T-cell (primary cell): ENCODE measurements at regions not wholly inside any gene's neighbourhood (a gene's known extent, or its start where the extent isn't known, plus 50 kb on each side); places are given as distances from the start of the nearest gene placed in this dataset.

ENCODE experiments used
- ATAC-seq, 4 experiments: fragments of 200-7000 bp in 3 of 4; fragments of 150-1000 bp in 1 of 4; cut with Tn5 transposase; replicated peaks in 1 of 4; 1 replicate in 3 of 4; 2 replicates in 1 of 4; pipeline ENCODE4 v1.10.0; 2021; ENCODE audit warnings: moderate library complexity in 3 of 4, mild to moderate bottlenecking in 2 of 4, moderate number of reproducible peaks in 1 of 4
- CTCF ChIA-PET, 2 donors: fragments of 300-600 bp; sonication (Branson Sonifier 250); formaldehyde crosslinking; loops; one replicate each; lab custom pipeline; 2022; ENCODE audit warnings: antibody characterized with exemption in 2 of 2; lab: Charles Lee
- POLR2A ChIA-PET, 2 donors: fragments of 300-600 bp; sonication (Branson Sonifier 250); formaldehyde crosslinking; loops; one replicate each; lab custom pipeline; 2022; ENCODE audit warnings: antibody characterized with exemption in 2 of 2; lab: Charles Lee
- DNase-seq, 35 experiments: peaks; one replicate each; pipeline versions ENCODE4 v3.0.0 to v3.0.0-alpha.2; 2013 to 2023
- H3K27ac ChIP-seq: one replicate; pipeline ENCODE4 v1.5.1; 2013; ENCODE audit warnings: low read length
- H3K27me3 ChIP-seq, 2 experiments: replicated peaks in 1 of 2; 1 replicate in 1 of 2; 2 replicates in 1 of 2; pipeline versions ENCODE4 v1.6.1 to v1.7.0; 2013; ENCODE audit warnings: low read length in 1 of 2, mixed read lengths in 1 of 2; ENCODE audit not compliant: control insufficient read depth in 2 of 2, insufficient read depth in 2 of 2; ENCODE audit errors: extremely low read depth in 1 of 2
- H3K36me3 ChIP-seq, 2 donors: 1 replicate in 1 of 2; 2 replicates in 1 of 2; pipeline versions ENCODE4 v1.6.1 to v1.7.0; 2013; ENCODE audit warnings: low read length in 1 of 2; ENCODE audit not compliant: control insufficient read depth in 2 of 2, insufficient read depth in 1 of 2; ENCODE audit errors: extremely low read depth in 1 of 2
- H3K4me1 ChIP-seq, 2 experiments: 1 replicate in 1 of 2; 2 replicates in 1 of 2; pipeline versions ENCODE4 v1.6.1 to v1.7.0; 2013; ENCODE audit warnings: low read length in 2 of 2, mixed read lengths in 1 of 2; ENCODE audit not compliant: insufficient read depth in 2 of 2, control insufficient read depth in 1 of 2; ENCODE audit errors: extremely low read depth in 1 of 2
- H3K4me3 ChIP-seq, 2 donors: 1 replicate in 1 of 2; 2 replicates in 1 of 2; pipeline versions ENCODE4 v1.5.1 to v1.7.0; 2013; ENCODE audit warnings: mild to moderate bottlenecking in 2 of 2, low read length in 1 of 2, moderate library complexity in 1 of 2; ENCODE audit not compliant: control insufficient read depth in 1 of 2; ENCODE audit errors: extremely low read depth in 1 of 2
- H3K9me3 ChIP-seq: 2 replicates; pipeline ENCODE4 v1.7.0; 2013
- H3K27ac Mint-ChIP-seq, 2 donors: one replicate each; pipeline ENCODE4 v1.8.0; 2020 to 2021; ENCODE audit warnings: mild to moderate bottlenecking in 2 of 2, mixed read lengths in 2 of 2
- H3K27me3 Mint-ChIP-seq, 2 donors: one replicate each; pipeline ENCODE4 v1.8.0; 2021 to 2022; ENCODE audit warnings: mixed read lengths in 2 of 2
- H3K36me3 Mint-ChIP-seq: one replicate; pipeline ENCODE4 v1.8.0; 2021; ENCODE audit warnings: mixed read lengths
- H3K4me1 Mint-ChIP-seq, 3 donors: one replicate each; pipeline ENCODE4 v1.8.0; 2020 to 2022; ENCODE audit warnings: mixed read lengths in 3 of 3, mild to moderate bottlenecking in 1 of 3
- H3K4me3 Mint-ChIP-seq, 3 donors: one replicate each; pipeline ENCODE4 v1.8.0; 2020 to 2022; ENCODE audit warnings: mild to moderate bottlenecking in 3 of 3, mixed read lengths in 3 of 3, moderate library complexity in 3 of 3
- H3K9me3 Mint-ChIP-seq, 3 donors: one replicate each; pipeline ENCODE4 v1.8.0; 2020 to 2022; ENCODE audit warnings: mixed read lengths in 3 of 3
- WGBS: methylation state at CpG from one replicate; pipeline ENCODE4 v1.1.5; 2013; ENCODE audit warnings: missing lambda C conversion rate; ENCODE audit not compliant: insufficient coverage; 5-methylcytosine and 5-hydroxymethylcytosine counted together

DNA sequence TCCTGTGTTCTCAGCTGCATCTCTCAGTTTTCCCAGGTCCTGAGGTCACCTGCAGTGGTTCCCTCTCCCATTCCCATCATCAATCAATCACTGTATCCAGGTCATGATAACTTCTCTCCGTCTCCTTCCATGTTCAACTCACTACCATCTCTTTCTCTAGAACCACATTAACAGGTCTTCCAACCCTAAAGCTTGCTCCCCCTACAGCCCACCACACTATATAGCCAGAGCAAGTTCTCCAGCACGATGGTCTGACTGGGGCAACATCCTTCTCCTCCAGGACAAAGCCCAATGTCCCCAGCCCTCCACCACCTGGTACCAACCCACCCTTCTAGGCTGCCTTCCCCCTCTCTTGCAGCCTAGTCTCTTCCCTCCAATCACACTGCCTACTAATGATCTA lies 241.6 kb downstream of the CDK5RAP2 start:
- Histone ChIP-seq H3K27me3 (peaks cover 0 to 8% of the 10 kb centered on the region in 2 experiments), H3K4me3 (no peak overlapping the region), H3K4me1 (no peaks in the 10 kb centered on the region), H3K27ac (no peak overlapping the region), H3K9me3 (no peaks in the 10 kb centered on the region), H3K36me3 (no peaks in the 10 kb centered on the region)
- CTCF ChIA-PET = no interaction called here
- Mint-ChIP-seq H3K36me3 (no peaks in the 10 kb centered on the region), H3K4me3 (no peak overlapping the region), H3K27me3 (peaks cover 0 to 6% of the 10 kb centered on the region in 2 donors), H3K9me3 (no peaks in the 10 kb centered on the region), H3K4me1 (no peaks in the 10 kb centered on the region), H3K27ac (no peak overlapping the region)
- ATAC-seq (no peak), DNase-seq (no peak)
- WGBS = 60% methylated on average over 2 of the region's 2 CpGs
- POLR2A ChIA-PET = no interaction called here

GRCh38 chr9:120337131-120337530 lies 242.8 kb downstream of the CDK5RAP2 start:
- no peak overlapping the region for H3K4me3 ChIP-seq
- H3K4me3 Mint-ChIP-seq = no peak overlapping the region
- no peaks in the 10 kb centered on the region for H3K36me3 ChIP-seq
- WGBS = 71% methylated on average over 4 of the region's 4 CpGs
- H3K9me3 Mint-ChIP-seq = no peaks in the 10 kb centered on the region
- H3K9me3 ChIP-seq = no peaks in the 10 kb centered on the region
- H3K4me1 ChIP-seq = no peaks in the 10 kb centered on the region
- peaks cover 0 to 6% of the 10 kb centered on the region in 2 donors for H3K27me3 Mint-ChIP-seq
- POLR2A ChIA-PET = no interaction called here
- DNase-seq (no peak), ATAC-seq (no peak)
- no peaks in the 10 kb centered on the region for H3K4me1 Mint-ChIP-seq
- peaks cover 0 to 8% of the 10 kb centered on the region in 2 experiments for H3K27me3 ChIP-seq
- H3K27ac Mint-ChIP-seq = peak overlapping the region in 1 of 2 donors; percentile 12
- CTCF ChIA-PET = no interaction called here
- H3K36me3 Mint-ChIP-seq = no peaks in the 10 kb centered on the region
- no peak overlapping the region for H3K27ac ChIP-seq

- ChIA-PET CTCF (no interaction called here), POLR2A (no interaction called here)
- Histone ChIP-seq H3K36me3 (no peaks in the 10 kb centered on the region), H3K9me3 (no peaks in the 10 kb centered on the region), H3K4me1 (no peaks in the 10 kb centered on the region), H3K27me3 (peaks cover 0 to 12% of the 10 kb centered on the region in 2 experiments), H3K4me3 (no peak overlapping the region), H3K27ac (no peak overlapping the region)
- H3K4me3 Mint-ChIP-seq = no peak overlapping the region
- H3K27me3 Mint-ChIP-seq = peaks cover 0 to 6% of the 10 kb centered on the region in 2 donors
- H3K27ac Mint-ChIP-seq = no peak overlapping the region
- 86% methylated on average over 2 of the region's 4 CpGs for WGBS
- no peaks in the 10 kb centered on the region for H3K9me3 Mint-ChIP-seq
- H3K4me1 Mint-ChIP-seq = no peaks in the 10 kb centered on the region
- no peaks in the 10 kb centered on the region for H3K36me3 Mint-ChIP-seq
- DNase-seq = no peak
- ATAC-seq = no peak
These were observed 243.2 kb downstream of the CDK5RAP2 start for GRCh38 chr9:120336753-120337090.

DNA sequence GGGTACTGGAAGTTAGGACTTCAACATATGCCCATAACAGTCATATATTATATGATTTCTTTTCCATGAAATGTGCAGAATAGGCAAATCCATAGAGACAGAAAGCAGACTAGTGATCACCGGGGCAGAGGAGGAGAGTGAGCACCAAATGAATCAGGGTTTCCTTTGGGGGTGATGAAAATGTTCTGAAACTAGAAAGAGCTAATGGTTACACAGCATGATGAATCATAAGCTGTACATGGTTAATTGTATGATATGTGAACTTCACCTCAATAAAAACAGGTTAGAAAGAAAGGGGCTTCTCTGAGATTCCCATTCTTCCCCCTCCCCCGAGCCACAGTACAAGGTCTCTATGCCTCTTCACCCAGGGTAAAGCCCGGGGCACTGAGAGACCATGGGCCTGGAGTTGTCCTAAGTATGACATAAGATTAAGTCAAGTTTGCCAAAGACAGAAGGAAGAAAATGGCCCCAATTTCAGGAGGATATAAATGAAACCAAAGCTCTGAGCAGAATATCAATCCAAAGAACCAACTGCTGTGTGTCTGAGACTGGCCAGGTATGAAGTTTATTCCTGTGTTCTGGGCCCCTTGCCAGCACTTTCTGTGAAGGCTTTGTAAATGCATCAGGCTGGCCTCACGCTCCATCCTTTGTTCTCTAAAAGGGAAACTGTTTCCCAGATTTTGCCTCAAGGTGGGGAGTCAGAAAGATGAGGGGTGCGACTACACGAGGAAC lies 243.8 kb downstream of the CDK5RAP2 start:
- Histone ChIP-seq H3K27me3 (peaks cover 0 to 12% of the 10 kb centered on the region in 2 experiments), H3K4me1 (no peaks in the 10 kb centered on the region), H3K4me3 (no peak overlapping the region), H3K27ac (no peak overlapping the region), H3K9me3 (no peaks in the 10 kb centered on the region), H3K36me3 (no peaks in the 10 kb centered on the region)
- H3K27me3 Mint-ChIP-seq = peaks cover 0 to 6% of the 10 kb centered on the region in 2 donors
- ChIA-PET POLR2A (no interaction called here), CTCF (no interaction called here)
- H3K4me3 Mint-ChIP-seq = no peak overlapping the region
- DNase-seq = no peak
- H3K4me1 Mint-ChIP-seq = no peaks in the 10 kb centered on the region
- WGBS = 87% methylated on average over 3 of the region's 6 CpGs
- no peaks in the 10 kb centered on the region for H3K36me3 Mint-ChIP-seq
- no peak overlapping the region for H3K27ac Mint-ChIP-seq
- no peaks in the 10 kb centered on the region for H3K9me3 Mint-ChIP-seq
- ATAC-seq = no peak

- Mint-ChIP-seq H3K27me3 (peaks cover under 1 to 3% of the 10 kb centered on the region in 2 donors), H3K36me3 (no peaks in the 10 kb centered on the region), H3K9me3 (peaks cover 0 to under 1% (median 0%) of the 10 kb centered on the region in 3 donors), H3K4me1 (no peaks in the 10 kb centered on the region), H3K4me3 (no peak overlapping the region), H3K27ac (no peak overlapping the region)
- ATAC-seq = no peak
- no CpG with 5 or more reads among the region's 3 CpGs for WGBS
- Histone ChIP-seq H3K27ac (no peak overlapping the region), H3K9me3 (no peaks in the 10 kb centered on the region), H3K27me3 (peaks cover 0 to 9% of the 10 kb centered on the region in 2 experiments), H3K4me3 (no peak overlapping the region), H3K36me3 (no peaks in the 10 kb centered on the region), H3K4me1 (no peaks in the 10 kb centered on the region)
- DNase-seq = no peak
- ChIA-PET CTCF (no interaction called here), POLR2A (no interaction called here)
These were observed 248.1 kb downstream of the CDK5RAP2 start for GRCh38 chr9:120331913-120332312.

GRCh38 chr9:120330031-120330430 lies 249.9 kb downstream of the CDK5RAP2 start:
- 100% methylated on average over 2 of the region's 2 CpGs for WGBS

More at GRCh38 chr9:120330031-120330430, 249.9 kb downstream of the CDK5RAP2 start:
- Mint-ChIP-seq H3K27ac (no peak overlapping the region), H3K4me3 (no peak overlapping the region), H3K36me3 (no peaks in the 10 kb centered on the region), H3K27me3 (peaks cover 3 to 11% of the 10 kb centered on the region in 2 donors), H3K9me3 (peaks cover 0 to 3% (median 0%) of the 10 kb centered on the region in 3 donors), H3K4me1 (no peaks in the 10 kb centered on the region)
- ChIA-PET CTCF (no interaction called here), POLR2A (no interaction called here)
- H3K4me3 ChIP-seq = no peak overlapping the region
- H3K9me3 ChIP-seq = no peaks in the 10 kb centered on the region
- no peaks in the 10 kb centered on the region for H3K4me1 ChIP-seq
- peaks cover 0 to 4% of the 10 kb centered on the region in 2 experiments for H3K27me3 ChIP-seq
- no peak for ATAC-seq
- no peaks in the 10 kb centered on the region for H3K36me3 ChIP-seq
- DNase-seq = no peak
- H3K27ac ChIP-seq = no peak overlapping the region
